AG09309 (cell line): ENCODE measurements at regions not wholly inside any gene's neighbourhood (a gene's known extent, or its start where the extent isn't known, plus 50 kb on each side); places are given as distances from the start of the nearest gene placed in this dataset.

Source experiments
- DNase-seq: peaks from one replicate; pipeline ENCODE4 v3.0.0-alpha.2; 2010; ENCODE audit warnings: low read depth
- H3K4me3 ChIP-seq: 2 replicates; pipeline ENCODE4 v1.5.1; 2011; ENCODE audit warnings: mild to moderate bottlenecking, low read depth, low read length, moderate library complexity; ENCODE audit not compliant: control insufficient read depth
- CTCF ChIP-seq: IDR thresholded peaks from 2 replicates; pipeline ENCODE4 v1.5.1; 2011; ENCODE audit warnings: mild to moderate bottlenecking, low read depth, low read length, inconsistent platforms; ENCODE audit not compliant: insufficient read depth, control insufficient read depth; ENCODE audit errors: missing control alignments

- no peak for DNase-seq
- H3K4me3 ChIP-seq, result no peak overlapping the region
- TF ChIP-seq CTCF, result no peak
Observed at GRCh38 chr2:8212239-8212638, 469.6 kb upstream of the ID2 start.

GRCh38 chr2:8214036-8214615, 467.7 kb upstream of the ID2 start:
- H3K4me3 ChIP-seq, result no peak overlapping the region
- TF ChIP-seq CTCF, result no peak

GRCh38 chr2:8215159-8215863, 466.5 kb upstream of the ID2 start:
- no peak overlapping the region for H3K4me3 ChIP-seq
- TF ChIP-seq CTCF, result no peak
- DNase-seq, result no peak

More at GRCh38 chr2:8214036-8214615, 467.7 kb upstream of the ID2 start:
- no peak for DNase-seq

GRCh38 chr2:8215982-8216381, 465.9 kb upstream of the ID2 start:
- H3K4me3 ChIP-seq, result no peak overlapping the region
- no peak for TF ChIP-seq CTCF
- DNase-seq, result no peak

GRCh38 chr2:8216397-8216796, 465.5 kb upstream of the ID2 start:
- DNase-seq, result no peak
- no peak overlapping the region for H3K4me3 ChIP-seq
- no peak for TF ChIP-seq CTCF

- no peak for DNase-seq
- no peak overlapping the region for H3K4me3 ChIP-seq
- no peak for TF ChIP-seq CTCF
Observed at GRCh38 chr2:8217468-8218030, 464.3 kb upstream of the ID2 start.

GRCh38 chr2:8219096-8219495, 462.8 kb upstream of the ID2 start:
- no peak for DNase-seq
- no peak overlapping the region for H3K4me3 ChIP-seq
- no peak for TF ChIP-seq CTCF
